GM18867 (cell line): ENCODE measurements at regions not wholly inside any gene's neighbourhood (a gene's known extent, or its start where the extent isn't known, plus 50 kb on each side); places are given as distances from the start of the nearest gene placed in this dataset.

ENCODE experiments used
- ATAC-seq: cut with Tn5 transposase; IDR thresholded peaks from one replicate; pipeline ENCODE4 v1.9.1; 2021; ENCODE audit warnings: mild to moderate bottlenecking, moderate library complexity; ENCODE audit not compliant: unreplicated experiment

DNA sequence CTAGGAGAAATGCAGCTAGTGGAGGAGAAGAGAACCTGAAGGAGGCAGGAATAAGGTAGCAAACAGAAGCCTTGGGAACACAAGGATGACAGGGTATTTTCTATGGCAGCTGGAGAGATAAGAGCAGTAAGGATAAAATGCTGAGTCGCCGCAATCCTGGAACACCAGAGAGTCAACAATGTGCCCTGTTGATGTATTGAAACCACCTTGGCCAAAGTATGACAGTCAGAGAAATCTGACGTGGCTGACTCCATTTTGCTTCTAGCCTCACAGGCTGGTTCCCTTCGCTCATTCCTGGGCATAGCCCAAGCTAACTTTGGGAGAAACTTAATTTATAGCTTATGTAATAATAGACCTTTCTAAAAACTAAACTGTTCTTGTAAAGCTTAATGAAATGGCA, 56.6 kb upstream of the C4orf54 start:
- no peak for ATAC-seq

DNA sequence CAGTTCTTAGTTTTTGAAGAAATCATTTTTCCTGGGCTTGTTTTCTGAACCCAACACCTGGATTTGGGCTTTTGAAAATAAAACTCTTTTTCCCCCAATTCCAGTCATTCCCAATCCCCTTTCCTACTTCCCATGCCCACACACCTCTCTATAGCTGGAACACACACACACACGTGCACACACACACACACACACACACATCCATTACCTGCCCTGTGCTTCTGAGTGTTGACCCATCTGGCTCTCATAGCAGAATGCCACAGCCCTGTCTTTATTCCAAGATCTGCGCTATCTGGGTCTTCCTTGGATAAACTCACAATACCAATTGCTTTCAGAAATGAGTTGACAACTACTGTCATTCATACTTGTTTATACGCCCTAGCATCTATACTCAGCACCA, 54.9 kb upstream of the C4orf54 start:
- no peak for ATAC-seq

GRCh38 chr4:99712099-99712498, 54.5 kb upstream of the C4orf54 start:
- no peak for ATAC-seq

DNA sequence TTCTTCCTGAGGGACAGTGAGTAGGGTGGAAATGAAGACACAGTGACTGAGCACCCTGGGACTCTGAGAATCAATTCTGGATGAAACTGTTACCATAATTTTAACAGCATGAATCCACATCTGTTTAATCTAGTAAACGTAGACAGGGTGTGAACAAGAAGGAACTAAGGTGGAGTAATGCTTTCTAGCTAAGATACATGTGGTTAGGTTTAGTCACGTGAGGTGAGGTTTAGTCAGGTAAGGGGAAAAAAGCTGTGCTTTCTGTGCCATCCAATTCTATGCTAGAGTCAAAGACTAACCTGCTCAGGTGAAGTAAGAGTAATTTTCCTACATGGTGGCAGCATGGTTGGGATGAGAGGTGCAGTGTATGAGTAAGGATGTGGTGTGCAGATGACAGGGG, 54.0 kb upstream of the C4orf54 start:
- no peak for ATAC-seq

DNA sequence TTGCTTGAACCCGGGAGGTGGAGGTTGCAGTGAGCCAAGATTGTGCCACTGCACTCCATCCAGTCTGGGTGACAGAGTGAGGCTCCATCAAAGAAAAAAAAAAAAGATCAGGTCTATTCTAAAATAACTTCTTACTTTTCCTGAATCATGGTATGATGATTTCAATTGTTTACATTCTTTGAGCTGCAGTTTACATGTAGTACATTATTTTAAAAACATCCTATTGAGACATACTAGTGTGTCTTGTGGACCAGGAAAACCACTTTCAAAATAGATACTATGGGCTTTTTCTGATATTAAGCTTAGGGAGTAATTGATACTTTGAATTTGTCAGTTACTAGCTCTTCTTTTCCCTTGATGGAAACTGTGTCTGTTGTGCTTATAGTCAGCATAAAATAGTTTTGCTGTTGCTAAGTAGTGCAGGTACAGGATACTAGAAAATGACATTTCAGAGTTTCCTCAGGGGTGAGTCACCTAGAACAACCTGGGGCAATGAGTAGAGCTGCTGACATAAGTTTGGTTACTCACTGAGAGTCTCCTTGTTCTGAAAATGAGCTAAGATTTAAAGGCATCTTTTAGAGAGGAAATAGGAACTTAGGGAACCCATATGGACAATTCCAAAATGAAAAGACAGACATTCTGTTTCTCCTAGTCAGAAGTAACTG, 53.2 kb upstream of the C4orf54 start:
- no peak for ATAC-seq

DNA sequence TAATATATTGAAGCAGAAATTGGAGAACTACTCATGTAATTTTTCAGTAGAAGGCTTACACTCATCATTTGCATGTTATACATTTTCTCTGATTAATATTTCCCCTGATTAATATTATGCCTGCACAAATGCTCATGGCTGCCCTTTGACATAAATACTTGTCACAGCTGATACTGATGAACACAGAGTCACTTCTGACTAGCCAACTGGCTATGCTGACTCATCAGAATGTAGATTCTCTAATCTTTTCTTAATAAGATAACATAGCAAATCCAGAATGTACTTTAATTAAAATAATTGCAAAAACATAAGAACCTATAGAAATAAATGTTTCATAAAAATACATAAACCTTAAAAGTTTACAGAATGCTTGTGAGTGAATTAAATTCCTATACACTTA, 52.4 kb upstream of the C4orf54 start:
- no peak for ATAC-seq

GRCh38 chr4:99708551-99708950, 50.9 kb upstream of the C4orf54 start:
- no peak for ATAC-seq
